K562 (cell line): ENCODE measurements at regions not wholly inside any gene's neighbourhood (a gene's known extent, or its start where the extent isn't known, plus 50 kb on each side); places are given as distances from the start of the nearest gene placed in this dataset.

Experiments
- ATAC-seq: fragments of 200-7000 bp; cut with Tn5 transposase; 3 replicates; pipeline ENCODE4 v1.9.1; 2020; ENCODE audit warnings: moderate library complexity
- BruUV-seq: library from RNA; stranded (reverse); fragments of 400-500 nt; replicated peaks from 2 replicates; lab custom pipeline; 2021; lab: Mats Ljungman, UMichigan
- CTCF ChIA-PET: fragments of 300-600 bp; formaldehyde crosslinking; extraction: SDS; loops from one replicate; lab custom pipeline; 2021; ENCODE audit warnings: low intra/inter-chr PET ratio; lab: Yijun Ruan, JAX
- POLR2A ChIA-PET: fragments of 300-600, 350-650 bp; sonication (Branson Sonifier 250); formaldehyde crosslinking; extraction: SDS; loops from one replicate; lab custom pipeline; 2021; ENCODE audit warnings: antibody characterized with exemption, inconsistent platforms; lab: Yijun Ruan, JAX
- DNase-seq, 4 experiments: peaks; one replicate each; pipeline versions ENCODE4 v3.0.0 to v3.0.0-alpha.2; 2011 to 2018; ENCODE audit warnings: low spot score in 3 of 4, mixed read lengths in 3 of 4; ENCODE audit errors: extremely low read depth in 1 of 4
- FAIRE-seq: peaks from 2 replicates; lab custom pipeline; 2011; peaks lifted over from hg19 to GRCh38; lab: Jason Lieb, UNC
- H2AFZ ChIP-seq: 2 replicates; pipeline ENCODE4 v1.6.0; 2011; ENCODE audit warnings: low read depth, low read length, control low read depth, inconsistent platforms
- H3K27ac ChIP-seq: fragments of 200-600 bp; 3 replicates; pipeline ENCODE4 v1.8.0; 2011; ENCODE audit warnings: low read depth, mild to moderate bottlenecking, control low read depth, inconsistent platforms, low read length, moderate library complexity, mixed read lengths; ENCODE audit errors: extremely low read depth
- H3K27me3 ChIP-seq, 2 experiments: fragments of 300-600 bp in 1 of 2; 2 replicates in 1 of 2; 3 replicates in 1 of 2; pipeline versions ENCODE4 v1.6.0 to v1.8.0; 2011; ENCODE audit warnings: inconsistent platforms in 2 of 2, low read length in 2 of 2, mild to moderate bottlenecking in 1 of 2, mixed read lengths in 1 of 2, moderate library complexity in 1 of 2; ENCODE audit not compliant: control insufficient read depth in 2 of 2, insufficient read depth in 2 of 2
- H3K36me3 ChIP-seq: fragments of 300-600 bp; 3 replicates; pipeline ENCODE4 v1.8.0; 2011; ENCODE audit warnings: mild to moderate bottlenecking, low read length, inconsistent platforms; ENCODE audit not compliant: control insufficient read depth, insufficient read depth
- H3K4me1 ChIP-seq, 2 experiments: fragments of 200-600 bp in 1 of 2; replicated peaks in 1 of 2; 2 replicates in 1 of 2; 3 replicates in 1 of 2; pipeline versions ENCODE4 v1.5.1 to v1.8.0; 2011; ENCODE audit warnings: inconsistent platforms in 2 of 2, low read length in 2 of 2, mild to moderate bottlenecking in 1 of 2, mixed read lengths in 1 of 2, moderate library complexity in 1 of 2; ENCODE audit not compliant: control insufficient read depth in 2 of 2, insufficient read depth in 2 of 2
- H3K4me2 ChIP-seq: 2 replicates; pipeline ENCODE4 v1.6.1; 2011; ENCODE audit warnings: low read length, control low read depth, inconsistent platforms, mixed read lengths; ENCODE audit not compliant: insufficient read depth
- H3K4me3 ChIP-seq: fragments of 200-600 bp; sonication (generic), shearing (Covaris generic); 2 replicates; pipeline ENCODE4 v1.5.1; 2016; ENCODE audit warnings: control low read depth, inconsistent platforms
- H3K79me2 ChIP-seq: fragments of 200-600 bp; 3 replicates; pipeline ENCODE4 v1.8.0; 2011; ENCODE audit warnings: low read length, inconsistent platforms; ENCODE audit not compliant: control insufficient read depth, insufficient read depth
- H3K9ac ChIP-seq, 2 experiments: 2 replicates each; pipeline versions ENCODE4 v1.6.0 to v1.6.1; 2011; ENCODE audit warnings: low read depth in 2 of 2, low read length in 2 of 2, control low read depth in 1 of 2, inconsistent platforms in 1 of 2, mild to moderate bottlenecking in 1 of 2, mixed read lengths in 1 of 2; ENCODE audit not compliant: insufficient read depth in 1 of 2
- H3K9me1 ChIP-seq: one replicate; pipeline ENCODE4 v1.6.0; 2011; ENCODE audit warnings: inconsistent platforms, mild to moderate bottlenecking, low read length, moderate library complexity; ENCODE audit not compliant: control insufficient read depth, insufficient read depth
- H3K9me3 ChIP-seq: replicated peaks from 2 replicates; pipeline ENCODE4 v1.5.1; 2011; ENCODE audit warnings: low read depth, low read length, inconsistent platforms; ENCODE audit not compliant: control insufficient read depth, insufficient read depth
- H4K20me1 ChIP-seq: replicated peaks from 2 replicates; pipeline ENCODE4 v1.6.1; 2011; ENCODE audit warnings: low read length, inconsistent platforms, mixed read lengths; ENCODE audit not compliant: control insufficient read depth, insufficient read depth
- GATAD2A ChIP-seq: fragments of 450-650 bp; IDR thresholded peaks from 2 replicates; pipeline ENCODE4 v1.6.1; 2017
- MIER1 ChIP-seq: fragments of 450-650 bp; IDR thresholded peaks from 2 replicates; pipeline ENCODE4 v1.6.1; 2016; ENCODE audit warnings: antibody characterized with exemption, mild to moderate bottlenecking, low read depth
- NFRKB ChIP-seq: fragments of 450-650 bp; IDR thresholded peaks from 2 replicates; pipeline ENCODE4 v1.6.1; 2016; ENCODE audit warnings: low read depth
- RBFOX2 ChIP-seq: fragments of 200-400 bp; formaldehyde crosslinking; IDR thresholded peaks from 2 replicates; pipeline ENCODE4 v1.6.1; 2017; ENCODE audit warnings: low read depth, mild to moderate bottlenecking, low read length, moderate library complexity
- RBM15 ChIP-seq: fragments of 200-400 bp; formaldehyde crosslinking; IDR thresholded peaks from 2 replicates; pipeline ENCODE4 v1.6.1; 2018; ENCODE audit warnings: mild to moderate bottlenecking, low read length, moderate library complexity; ENCODE audit not compliant: insufficient read depth
- SMARCB1 ChIP-seq: IDR thresholded peaks from 2 replicates; pipeline ENCODE4 v1.6.1; 2011; ENCODE audit warnings: improper control_type of control experiment, low read depth; ENCODE audit not compliant: insufficient read length
- TRIM24 ChIP-seq, 2 experiments: fragments of 450-650 bp; IDR thresholded peaks; 2 replicates each; pipeline ENCODE4 v1.6.1; 2016
- VEZF1 ChIP-seq: fragments of 200-800 bp; sonication (Bioruptor generic); IDR thresholded peaks from 2 replicates; pipeline ENCODE4 v1.6.1; 2017; ENCODE audit warnings: missing genetic modification characterization, missing compliant biosample characterization
- ZKSCAN1 ChIP-seq: fragments of 150-350 bp; IDR thresholded peaks from 2 replicates; pipeline ENCODE4 v1.6.1; 2016; ENCODE audit warnings: low read depth, low read length
- ZNF57 ChIP-seq: fragments of 450-650 bp; formaldehyde crosslinking; IDR thresholded peaks from 2 replicates; pipeline ENCODE4 v1.4.0; 2020; ENCODE audit warnings: mild to moderate bottlenecking, moderate library complexity
- ZNF583 ChIP-seq: fragments of 250-450 bp; sonication (Bioruptor Pico); IDR thresholded peaks from 2 replicates; pipeline ENCODE4 v1.4.0; 2020
- WGBS: fragments of 100-300 bp; shearing (Covaris generic); methylation state at CpG from one replicate; pipeline ENCODE4 v1.1.6; 2016; ENCODE audit warnings: low coverage, mixed read lengths; ENCODE audit not compliant: insufficient coverage; ENCODE audit errors: missing lambda C conversion rate; 5-methylcytosine and 5-hydroxymethylcytosine counted together
- in situ Hi-C: fragments of 300-500 bp; cut with MboI; formaldehyde crosslinking; loops from 4 replicates; pipeline ENCODE4 v1.15.0; 2018; ENCODE audit warnings: inconsistent platforms, mixed read lengths
- intact Hi-C: fragments of 100-400 bp; cut with micrococcal nuclease; formaldehyde crosslinking; loops from 2 replicates; pipeline ENCODE4 v1.14.2; 2022
- TF ChIP-seq, protein P1 (sequence below), 2 experiments: IDR thresholded peaks; 2 replicates each; pipeline ENCODE4 v1.6.1; 2011; ENCODE audit warnings: borderline replicate concordance in 1 of 2, control low read depth in 1 of 2, low read depth in 1 of 2, low read length in 1 of 2, mild to moderate bottlenecking in 1 of 2, mixed read lengths in 1 of 2, moderate library complexity in 1 of 2; ENCODE audit not compliant: insufficient read depth in 1 of 2, insufficient read length in 1 of 2, poor library complexity in 1 of 2, severe bottlenecking in 1 of 2; ENCODE audit errors: extremely low read depth in 1 of 2
- TF ChIP-seq, protein P2 (sequence below): IDR thresholded peaks from 2 replicates; pipeline ENCODE4 v1.6.1; 2014; ENCODE audit warnings: antibody characterized with exemption

DNA sequence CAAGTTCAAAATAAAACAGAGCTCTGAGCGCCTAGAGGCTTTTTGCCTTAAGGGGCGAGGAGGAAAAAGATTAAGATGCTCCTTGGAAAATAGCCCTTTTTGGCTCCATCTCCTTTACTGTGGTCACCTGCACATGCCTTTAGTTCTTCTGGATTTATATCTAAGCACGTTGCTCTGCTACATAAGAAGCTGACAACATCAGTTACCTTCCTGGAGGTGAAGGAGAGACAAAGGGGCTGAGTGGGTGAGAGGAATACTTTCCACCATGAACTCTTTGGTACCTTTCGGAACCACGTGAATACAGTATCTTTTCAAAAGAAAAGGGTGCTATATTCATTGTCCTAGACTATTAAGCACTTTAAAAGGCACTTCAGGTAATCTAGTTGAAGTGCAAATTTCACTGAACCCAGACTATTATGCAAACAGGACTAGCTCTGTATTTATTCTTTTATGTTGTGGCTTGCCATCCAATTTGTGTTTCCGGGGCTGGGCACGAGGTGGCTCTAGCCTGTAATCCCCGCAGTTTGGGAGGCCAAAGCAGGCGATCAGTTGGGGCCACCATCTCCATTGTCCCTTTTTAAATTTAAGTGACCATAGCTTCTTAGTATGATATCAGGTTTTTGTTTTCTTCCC is 201.5 kb downstream of the TM9SF2 start:
- no peaks in the 10 kb centered on the region for H3K36me3 ChIP-seq
- TF ChIP-seq NFRKB (no peak), MIER1 (no peak), GATAD2A (no peak), ZNF57 (no peak), ZKSCAN1 (no peak), VEZF1 (CRISPR knock-in tag) (no peak), SMARCB1 (no peak), ZNF583 (CRISPR knock-in tag) (no peak), RBM15 (no peak), RBFOX2 (no peak), TRIM24 (IDR thresholded peaks at IDR 0.05) (no peak)
- TF ChIP-seq, protein P1, sequence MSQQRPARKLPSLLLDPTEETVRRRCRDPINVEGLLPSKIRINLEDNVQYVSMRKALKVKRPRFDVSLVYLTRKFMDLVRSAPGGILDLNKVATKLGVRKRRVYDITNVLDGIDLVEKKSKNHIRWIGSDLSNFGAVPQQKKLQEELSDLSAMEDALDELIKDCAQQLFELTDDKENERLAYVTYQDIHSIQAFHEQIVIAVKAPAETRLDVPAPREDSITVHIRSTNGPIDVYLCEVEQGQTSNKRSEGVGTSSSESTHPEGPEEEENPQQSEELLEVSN (IDR thresholded peaks at IDR 0.05; ENCODE audit: borderline replicate concordance in 1 of 2, extremely low read depth in 1 of 2, insufficient read depth in 1 of 2, insufficient read length in 1 of 2, low read depth in 1 of 2, low read length in 1 of 2, poor library complexity in 1 of 2, severe bottlenecking in 1 of 2), result no peak
- TF ChIP-seq, protein P2, sequence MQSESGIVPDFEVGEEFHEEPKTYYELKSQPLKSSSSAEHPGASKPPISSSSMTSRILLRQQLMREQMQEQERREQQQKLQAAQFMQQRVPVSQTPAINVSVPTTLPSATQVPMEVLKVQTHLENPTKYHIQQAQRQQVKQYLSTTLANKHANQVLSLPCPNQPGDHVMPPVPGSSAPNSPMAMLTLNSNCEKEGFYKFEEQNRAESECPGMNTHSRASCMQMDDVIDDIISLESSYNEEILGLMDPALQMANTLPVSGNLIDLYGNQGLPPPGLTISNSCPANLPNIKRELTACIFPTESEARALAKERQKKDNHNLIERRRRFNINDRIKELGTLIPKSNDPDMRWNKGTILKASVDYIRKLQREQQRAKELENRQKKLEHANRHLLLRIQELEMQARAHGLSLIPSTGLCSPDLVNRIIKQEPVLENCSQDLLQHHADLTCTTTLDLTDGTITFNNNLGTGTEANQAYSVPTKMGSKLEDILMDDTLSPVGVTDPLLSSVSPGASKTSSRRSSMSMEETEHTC, result no peak
- WGBS, result 24% methylated on average over 9 of the region's 9 CpGs
- POLR2A ChIA-PET, result interaction anchor here (0.8 kb wide), 1 partner anchor 10 kb away, joined by 5 read pairs; no protein-coding TSS in a partner anchor
- H3K9me1 ChIP-seq, result no peaks in the 10 kb centered on the region
- H3K9ac ChIP-seq, result no peak overlapping the region
- H3K4me2 ChIP-seq, result no peak overlapping the region
- CTCF ChIA-PET, result no interaction called here
- H3K9me3 ChIP-seq, result no peaks in the 10 kb centered on the region
- DNase-seq (no peak), FAIRE-seq (no peak), ATAC-seq (no peak)
- intact Hi-C loops, result no loop called here
- H4K20me1 ChIP-seq, result no peaks in the 10 kb centered on the region
- H3K27me3 ChIP-seq, result peaks cover 0 to 8% of the 10 kb centered on the region in 2 experiments; a peak in 3 of 5 replicates
- H2AFZ ChIP-seq, result no peak overlapping the region
- H3K79me2 ChIP-seq, result no peaks in the 10 kb centered on the region
- H3K4me1 ChIP-seq, result no peaks in the 10 kb centered on the region; a peak in 1 of 5 replicates
- no peak overlapping the region for H3K27ac ChIP-seq
- no peak overlapping the region for H3K4me3 ChIP-seq
- BruUV-seq, result no TSS peak
- in situ Hi-C loops, result no loop called here
